ENCODE measurements at regions not wholly inside any gene's neighbourhood (a gene's known extent, or its start where the extent isn't known, plus 50 kb on each side); places are given as distances from the start of the nearest gene placed in this dataset.

DNA sequence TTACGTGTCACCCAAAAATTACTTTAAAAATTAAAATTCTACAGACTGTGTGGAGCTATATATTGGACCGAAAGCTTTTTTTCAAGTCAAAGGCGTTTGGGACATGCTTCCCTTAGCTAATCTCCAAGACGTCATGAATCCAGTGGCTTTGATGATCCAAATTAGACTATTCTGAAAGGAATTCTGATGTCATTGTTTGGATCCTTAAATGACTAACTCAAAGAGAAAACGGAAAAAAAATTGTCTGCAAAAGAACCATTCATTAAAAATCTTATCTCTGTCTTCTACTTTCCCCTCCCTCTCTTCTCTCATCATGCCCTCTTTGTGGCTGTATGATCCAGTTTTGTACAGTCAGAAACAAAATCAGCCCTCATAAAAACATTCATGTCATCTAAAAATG lies 161.8 kb downstream of the ETV1 start:
- TF ChIP-seq, protein P1, sequence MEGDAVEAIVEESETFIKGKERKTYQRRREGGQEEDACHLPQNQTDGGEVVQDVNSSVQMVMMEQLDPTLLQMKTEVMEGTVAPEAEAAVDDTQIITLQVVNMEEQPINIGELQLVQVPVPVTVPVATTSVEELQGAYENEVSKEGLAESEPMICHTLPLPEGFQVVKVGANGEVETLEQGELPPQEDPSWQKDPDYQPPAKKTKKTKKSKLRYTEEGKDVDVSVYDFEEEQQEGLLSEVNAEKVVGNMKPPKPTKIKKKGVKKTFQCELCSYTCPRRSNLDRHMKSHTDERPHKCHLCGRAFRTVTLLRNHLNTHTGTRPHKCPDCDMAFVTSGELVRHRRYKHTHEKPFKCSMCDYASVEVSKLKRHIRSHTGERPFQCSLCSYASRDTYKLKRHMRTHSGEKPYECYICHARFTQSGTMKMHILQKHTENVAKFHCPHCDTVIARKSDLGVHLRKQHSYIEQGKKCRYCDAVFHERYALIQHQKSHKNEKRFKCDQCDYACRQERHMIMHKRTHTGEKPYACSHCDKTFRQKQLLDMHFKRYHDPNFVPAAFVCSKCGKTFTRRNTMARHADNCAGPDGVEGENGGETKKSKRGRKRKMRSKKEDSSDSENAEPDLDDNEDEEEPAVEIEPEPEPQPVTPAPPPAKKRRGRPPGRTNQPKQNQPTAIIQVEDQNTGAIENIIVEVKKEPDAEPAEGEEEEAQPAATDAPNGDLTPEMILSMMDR (conservative IDR thresholded peaks at IDR 0.05; ENCODE audit: low read length): no peak
- TF ChIP-seq EZH2phosphoT487 (IDR thresholded peaks at IDR 0.05; ENCODE audit: borderline replicate concordance, low read depth, low read length): no peak

Data from OCI-LY7 (cell line).